ENCODE measurements at regions not wholly inside any gene's neighbourhood (a gene's known extent, or its start where the extent isn't known, plus 50 kb on each side); places are given as distances from the start of the nearest gene placed in this dataset.

DNA sequence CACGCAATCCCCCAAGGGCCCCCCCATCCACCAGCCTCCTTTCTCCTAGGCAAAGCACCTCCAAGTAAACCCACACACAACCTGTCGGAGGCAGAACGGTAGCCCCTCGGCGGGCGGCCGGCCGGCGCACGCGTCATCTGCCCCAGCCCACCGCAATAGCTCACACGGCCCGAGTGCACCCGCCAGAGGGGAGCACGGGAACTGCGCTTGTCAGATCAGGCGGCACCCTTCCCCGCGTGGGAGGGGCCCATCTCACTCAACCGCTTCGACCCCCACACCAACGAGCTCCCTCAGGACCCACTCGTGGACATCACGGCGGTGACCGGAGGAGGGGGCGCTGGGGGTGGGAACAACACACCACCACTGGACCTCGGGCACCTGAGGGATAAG, 767.9 kb upstream of the DEFB115 start:
- TF ChIP-seq, protein P1, sequence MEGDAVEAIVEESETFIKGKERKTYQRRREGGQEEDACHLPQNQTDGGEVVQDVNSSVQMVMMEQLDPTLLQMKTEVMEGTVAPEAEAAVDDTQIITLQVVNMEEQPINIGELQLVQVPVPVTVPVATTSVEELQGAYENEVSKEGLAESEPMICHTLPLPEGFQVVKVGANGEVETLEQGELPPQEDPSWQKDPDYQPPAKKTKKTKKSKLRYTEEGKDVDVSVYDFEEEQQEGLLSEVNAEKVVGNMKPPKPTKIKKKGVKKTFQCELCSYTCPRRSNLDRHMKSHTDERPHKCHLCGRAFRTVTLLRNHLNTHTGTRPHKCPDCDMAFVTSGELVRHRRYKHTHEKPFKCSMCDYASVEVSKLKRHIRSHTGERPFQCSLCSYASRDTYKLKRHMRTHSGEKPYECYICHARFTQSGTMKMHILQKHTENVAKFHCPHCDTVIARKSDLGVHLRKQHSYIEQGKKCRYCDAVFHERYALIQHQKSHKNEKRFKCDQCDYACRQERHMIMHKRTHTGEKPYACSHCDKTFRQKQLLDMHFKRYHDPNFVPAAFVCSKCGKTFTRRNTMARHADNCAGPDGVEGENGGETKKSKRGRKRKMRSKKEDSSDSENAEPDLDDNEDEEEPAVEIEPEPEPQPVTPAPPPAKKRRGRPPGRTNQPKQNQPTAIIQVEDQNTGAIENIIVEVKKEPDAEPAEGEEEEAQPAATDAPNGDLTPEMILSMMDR (IDR thresholded peaks at IDR 0.05) = no peak
- TF ChIP-seq POLR2A (IDR thresholded peaks at IDR 0.05) = no peak

Data from heart left ventricle (tissue), 13 donors.